Activated naive CD4-positive, alpha-beta T cell treated with anti-CD3 and anti-CD28 coated beads, Interleukin-2, amount 10 ng/mL, durations not matched to agents 7 days and 5 days (primary cell): ENCODE measurements at regions not wholly inside any gene's neighbourhood (a gene's known extent, or its start where the extent isn't known, plus 50 kb on each side); places are given as distances from the start of the nearest gene placed in this dataset.

ENCODE experiments used
- CTCF ChIA-PET: fragments of 350-600 bp; sonication (Branson Sonifier 250); formaldehyde crosslinking; loops from one replicate; lab custom pipeline; 2021; ENCODE audit warnings: antibody characterized with exemption; lab: Charles Lee
- DNase-seq: peaks from one replicate; pipeline ENCODE4 v3.0.0-alpha.2; 2020
- H3K27ac Mint-ChIP-seq: one replicate; pipeline ENCODE4 v1.8.0; 2021; ENCODE audit warnings: mild to moderate bottlenecking, moderate library complexity, mixed read lengths
- H3K27me3 Mint-ChIP-seq: one replicate; pipeline ENCODE4 v1.8.0; 2021; ENCODE audit warnings: mild to moderate bottlenecking, mixed read lengths
- H3K36me3 Mint-ChIP-seq: one replicate; pipeline ENCODE4 v1.8.0; 2021; ENCODE audit warnings: mixed read lengths
- H3K4me1 Mint-ChIP-seq: one replicate; pipeline ENCODE4 v1.8.0; 2021; ENCODE audit warnings: mixed read lengths
- H3K4me3 Mint-ChIP-seq: one replicate; pipeline ENCODE4 v1.8.0; 2021; ENCODE audit warnings: mild to moderate bottlenecking, moderate library complexity, mixed read lengths
- H3K9me3 Mint-ChIP-seq: one replicate; pipeline ENCODE4 v1.8.0; 2021; ENCODE audit warnings: mixed read lengths

GRCh38 chr1:239700667-239701066 lies 314.3 kb downstream of the CHRM3 start:
- CTCF ChIA-PET, result no interaction called here
- Mint-ChIP-seq H3K27ac (no peak overlapping the region), H3K36me3 (peaks cover 26% of the 10 kb centered on the region), H3K4me1 (peaks cover 3% of the 10 kb centered on the region), H3K27me3 (no peaks in the 10 kb centered on the region), H3K4me3 (no peak overlapping the region), H3K9me3 (no peaks in the 10 kb centered on the region)
- no peak for DNase-seq

- no peak for DNase-seq
- peaks cover 4% of the 10 kb centered on the region for H3K4me1 Mint-ChIP-seq
- peaks cover 40% of the 10 kb centered on the region for H3K36me3 Mint-ChIP-seq
- H3K27me3 Mint-ChIP-seq, result no peaks in the 10 kb centered on the region
- CTCF ChIA-PET, result no interaction called here
- H3K9me3 Mint-ChIP-seq, result no peaks in the 10 kb centered on the region
- no peak overlapping the region for H3K4me3 Mint-ChIP-seq
- no peak overlapping the region for H3K27ac Mint-ChIP-seq
Measured at GRCh38 chr1:239703075-239703474, 316.7 kb downstream of the CHRM3 start.

GRCh38 chr1:239706245-239706892 lies 320.0 kb downstream of the CHRM3 start:
- Mint-ChIP-seq H3K9me3 (no peaks in the 10 kb centered on the region), H3K4me3 (no peak overlapping the region), H3K4me1 (peaks cover 19% of the 10 kb centered on the region), H3K36me3 (peaks cover 61% of the 10 kb centered on the region), H3K27ac (no peak overlapping the region), H3K27me3 (no peaks in the 10 kb centered on the region)
- CTCF ChIA-PET, result no interaction called here
- DNase-seq, result no peak

GRCh38 chr1:239707615-239708014 lies 321.2 kb downstream of the CHRM3 start:
- peaks cover 21% of the 10 kb centered on the region for H3K4me1 Mint-ChIP-seq
- H3K36me3 Mint-ChIP-seq, result peaks cover 66% of the 10 kb centered on the region
- H3K4me3 Mint-ChIP-seq, result no peak overlapping the region
- no peaks in the 10 kb centered on the region for H3K9me3 Mint-ChIP-seq
- DNase-seq, result no peak
- no peak overlapping the region for H3K27ac Mint-ChIP-seq
- CTCF ChIA-PET, result no interaction called here
- no peaks in the 10 kb centered on the region for H3K27me3 Mint-ChIP-seq

GRCh38 chr1:239708622-239709021 lies 322.3 kb downstream of the CHRM3 start:
- Mint-ChIP-seq H3K36me3 (peaks cover 59% of the 10 kb centered on the region), H3K4me3 (no peak overlapping the region), H3K4me1 (peaks cover 21% of the 10 kb centered on the region), H3K27ac (no peak overlapping the region), H3K9me3 (no peaks in the 10 kb centered on the region), H3K27me3 (no peaks in the 10 kb centered on the region)
- DNase-seq, result no peak
- CTCF ChIA-PET, result interaction anchor here (0.5 kb wide), 1 partner anchor 1402 kb away, joined by 3 read pairs; no protein-coding TSS in a partner anchor

GRCh38 chr1:239711768-239712167 lies 325.4 kb downstream of the CHRM3 start:
- H3K27me3 Mint-ChIP-seq, result no peaks in the 10 kb centered on the region
- H3K4me3 Mint-ChIP-seq, result no peak overlapping the region
- peaks cover 36% of the 10 kb centered on the region for H3K36me3 Mint-ChIP-seq
- H3K4me1 Mint-ChIP-seq, result peaks cover 19% of the 10 kb centered on the region
- no peaks in the 10 kb centered on the region for H3K9me3 Mint-ChIP-seq
- no peak overlapping the region for H3K27ac Mint-ChIP-seq
- no peak for DNase-seq
- CTCF ChIA-PET, result no interaction called here

GRCh38 chr1:239717097-239717917 lies 330.9 kb downstream of the CHRM3 start:
- no peak for DNase-seq
- H3K27ac Mint-ChIP-seq, result peak overlapping the region; percentile 98
- H3K4me3 Mint-ChIP-seq, result no peak overlapping the region
- H3K4me1 Mint-ChIP-seq, result peaks cover 16% of the 10 kb centered on the region
- peaks cover 14% of the 10 kb centered on the region for H3K36me3 Mint-ChIP-seq
- H3K9me3 Mint-ChIP-seq, result no peaks in the 10 kb centered on the region
- CTCF ChIA-PET, result interaction anchor here (3.3 kb wide), 1 partner anchor 101 kb away, joined by 16 read pairs; no protein-coding TSS in a partner anchor
- no peaks in the 10 kb centered on the region for H3K27me3 Mint-ChIP-seq

- CTCF ChIA-PET, result interaction anchor here (0.7 to 3.3 kb wide), 2 partner anchors 101 to 245 kb away, joined by 3 to 16 read pairs; no protein-coding TSS in a partner anchor
- Mint-ChIP-seq H3K9me3 (no peaks in the 10 kb centered on the region), H3K27me3 (no peaks in the 10 kb centered on the region), H3K36me3 (peaks cover 14% of the 10 kb centered on the region), H3K27ac (peak overlapping the region; percentile 98), H3K4me3 (no peak overlapping the region), H3K4me1 (peaks cover 19% of the 10 kb centered on the region)
- DNase-seq, result no peak
Measured at GRCh38 chr1:239717918-239718184, 331.5 kb downstream of the CHRM3 start.

GRCh38 chr1:239718571-239718970 lies 332.2 kb downstream of the CHRM3 start:
- no peak for DNase-seq
- H3K27ac Mint-ChIP-seq, result peak overlapping the region; percentile 98
- H3K27me3 Mint-ChIP-seq, result no peaks in the 10 kb centered on the region
- H3K36me3 Mint-ChIP-seq, result peaks cover 14% of the 10 kb centered on the region
- CTCF ChIA-PET, result interaction anchor here (0.7 to 3.3 kb wide), 2 partner anchors 100 to 244 kb away, joined by 3 to 16 read pairs; no protein-coding TSS in a partner anchor
- no peaks in the 10 kb centered on the region for H3K9me3 Mint-ChIP-seq
- H3K4me3 Mint-ChIP-seq, result no peak overlapping the region
- peaks cover 20% of the 10 kb centered on the region for H3K4me1 Mint-ChIP-seq

- Mint-ChIP-seq H3K27me3 (no peaks in the 10 kb centered on the region), H3K27ac (peak overlapping the region; percentile 98), H3K4me3 (no peak overlapping the region), H3K4me1 (peaks cover 22% of the 10 kb centered on the region), H3K36me3 (peaks cover 14% of the 10 kb centered on the region), H3K9me3 (no peaks in the 10 kb centered on the region)
- peak; percentile 25 for DNase-seq
- CTCF ChIA-PET, result interaction anchor here (0.7 to 3.3 kb wide), 2 partner anchors 99 to 132 kb away, joined by 3 to 16 read pairs; no protein-coding TSS in a partner anchor
Measured at GRCh38 chr1:239718997-239719628, 332.7 kb downstream of the CHRM3 start.

- Mint-ChIP-seq H3K27ac (peak overlapping the region; percentile 98), H3K36me3 (peaks cover 14% of the 10 kb centered on the region), H3K27me3 (no peaks in the 10 kb centered on the region), H3K9me3 (no peaks in the 10 kb centered on the region), H3K4me1 (peaks cover 27% of the 10 kb centered on the region), H3K4me3 (no peak overlapping the region)
- peak; percentile 76 for DNase-seq
- CTCF ChIA-PET, result interaction anchor here (0.7 to 3.3 kb wide), 2 partner anchors 99 to 133 kb away, joined by 3 to 16 read pairs; no protein-coding TSS in a partner anchor
Measured at GRCh38 chr1:239719642-239720258, 333.4 kb downstream of the CHRM3 start.

- peaks cover 30% of the 10 kb centered on the region for H3K4me1 Mint-ChIP-seq
- H3K36me3 Mint-ChIP-seq, result peaks cover 13% of the 10 kb centered on the region
- H3K9me3 Mint-ChIP-seq, result no peaks in the 10 kb centered on the region
- H3K27ac Mint-ChIP-seq, result no peak overlapping the region
- no peak overlapping the region for H3K4me3 Mint-ChIP-seq
- CTCF ChIA-PET, result no interaction called here
- no peak for DNase-seq
- no peaks in the 10 kb centered on the region for H3K27me3 Mint-ChIP-seq
Measured at GRCh38 chr1:239722035-239722434, 335.7 kb downstream of the CHRM3 start.

- Mint-ChIP-seq H3K36me3 (no peaks in the 10 kb centered on the region), H3K4me1 (peaks cover 30% of the 10 kb centered on the region), H3K9me3 (peaks cover 3% of the 10 kb centered on the region), H3K4me3 (no peak overlapping the region), H3K27me3 (no peaks in the 10 kb centered on the region), H3K27ac (no peak overlapping the region)
- no peak for DNase-seq
- CTCF ChIA-PET, result no interaction called here
Measured at GRCh38 chr1:239723776-239724367, 337.5 kb downstream of the CHRM3 start.

GRCh38 chr1:239725371-239725770 lies 339.0 kb downstream of the CHRM3 start:
- no peak for DNase-seq
- H3K27me3 Mint-ChIP-seq, result no peaks in the 10 kb centered on the region
- no peak overlapping the region for H3K4me3 Mint-ChIP-seq
- peaks cover 30% of the 10 kb centered on the region for H3K4me1 Mint-ChIP-seq
- no peaks in the 10 kb centered on the region for H3K36me3 Mint-ChIP-seq
- CTCF ChIA-PET, result no interaction called here
- peaks cover 3% of the 10 kb centered on the region for H3K9me3 Mint-ChIP-seq
- H3K27ac Mint-ChIP-seq, result no peak overlapping the region
